Panc1 (cell line): ENCODE measurements at regions not wholly inside any gene's neighbourhood (a gene's known extent, or its start where the extent isn't known, plus 50 kb on each side); places are given as distances from the start of the nearest gene placed in this dataset.

Experiments
- POLR2AphosphoS5 ChIP-seq: IDR thresholded peaks from 2 replicates; pipeline ENCODE4 v1.6.1; 2012; ENCODE audit warnings: mild to moderate bottlenecking, low read depth, low read length, moderate library complexity
- SIN3A ChIP-seq: IDR thresholded peaks from 2 replicates; pipeline ENCODE4 v1.6.1; 2012; ENCODE audit warnings: low read depth, mild to moderate bottlenecking, low read length, moderate library complexity, borderline replicate concordance; ENCODE audit not compliant: insufficient read depth
- TCF7L2 ChIP-seq: IDR thresholded peaks from 2 replicates; pipeline ENCODE4 v1.6.1; 2011; ENCODE audit warnings: mild to moderate bottlenecking, low read depth, low read length, inconsistent platforms
- TF ChIP-seq, protein P1 (sequence below): fragments of 450-650 bp; IDR thresholded peaks from 2 replicates; pipeline ENCODE4 v1.5.1; 2017; ENCODE audit warnings: mild to moderate bottlenecking

DNA sequence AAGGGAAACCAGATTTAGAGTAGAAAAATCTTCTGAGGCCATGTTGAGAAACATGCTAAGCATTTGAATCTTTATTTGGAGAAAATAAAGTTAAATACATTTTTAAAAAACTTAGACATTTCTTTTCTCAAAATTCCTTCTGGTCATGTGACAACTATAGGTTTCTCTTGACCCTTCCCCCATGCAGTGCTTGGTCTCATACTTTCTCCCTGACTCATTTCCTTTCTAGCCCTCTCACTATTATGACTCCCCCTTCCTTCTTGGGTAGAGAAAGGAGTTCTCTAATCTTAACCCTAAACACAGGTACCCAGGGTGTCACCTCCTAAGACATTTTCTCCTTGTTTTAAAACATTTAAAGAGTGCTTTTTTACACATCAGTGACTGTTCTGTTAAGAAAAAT, 179.5 kb upstream of the TMEM106B start:
- TF ChIP-seq POLR2AphosphoS5 (no peak), SIN3A (no peak), TCF7L2 (no peak)
- TF ChIP-seq, protein P1, sequence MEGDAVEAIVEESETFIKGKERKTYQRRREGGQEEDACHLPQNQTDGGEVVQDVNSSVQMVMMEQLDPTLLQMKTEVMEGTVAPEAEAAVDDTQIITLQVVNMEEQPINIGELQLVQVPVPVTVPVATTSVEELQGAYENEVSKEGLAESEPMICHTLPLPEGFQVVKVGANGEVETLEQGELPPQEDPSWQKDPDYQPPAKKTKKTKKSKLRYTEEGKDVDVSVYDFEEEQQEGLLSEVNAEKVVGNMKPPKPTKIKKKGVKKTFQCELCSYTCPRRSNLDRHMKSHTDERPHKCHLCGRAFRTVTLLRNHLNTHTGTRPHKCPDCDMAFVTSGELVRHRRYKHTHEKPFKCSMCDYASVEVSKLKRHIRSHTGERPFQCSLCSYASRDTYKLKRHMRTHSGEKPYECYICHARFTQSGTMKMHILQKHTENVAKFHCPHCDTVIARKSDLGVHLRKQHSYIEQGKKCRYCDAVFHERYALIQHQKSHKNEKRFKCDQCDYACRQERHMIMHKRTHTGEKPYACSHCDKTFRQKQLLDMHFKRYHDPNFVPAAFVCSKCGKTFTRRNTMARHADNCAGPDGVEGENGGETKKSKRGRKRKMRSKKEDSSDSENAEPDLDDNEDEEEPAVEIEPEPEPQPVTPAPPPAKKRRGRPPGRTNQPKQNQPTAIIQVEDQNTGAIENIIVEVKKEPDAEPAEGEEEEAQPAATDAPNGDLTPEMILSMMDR: no peak
